ENCODE measurements at regions not wholly inside any gene's neighbourhood (a gene's known extent, or its start where the extent isn't known, plus 50 kb on each side); places are given as distances from the start of the nearest gene placed in this dataset.

DNA sequence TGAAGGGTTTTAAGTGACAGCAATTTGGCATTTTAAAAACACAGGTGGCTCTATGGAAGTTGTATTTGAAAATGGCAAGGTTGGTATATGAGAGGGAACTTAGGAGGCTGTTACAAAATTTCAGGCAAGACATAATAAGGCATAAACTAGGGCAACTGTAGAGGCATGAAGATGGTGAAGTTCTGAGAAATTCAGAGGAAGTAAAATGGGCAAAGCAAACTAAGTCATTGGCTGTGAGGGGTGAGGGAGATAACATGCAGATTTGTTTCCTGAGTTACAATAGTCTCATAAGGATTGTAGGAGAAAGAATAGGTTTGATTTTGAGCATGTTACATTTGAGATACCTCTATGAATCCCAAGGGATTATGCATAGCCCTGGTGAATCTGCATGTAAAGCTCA lies 302.9 kb upstream of the ARHGEF26 start:
- TF ChIP-seq, protein P1, sequence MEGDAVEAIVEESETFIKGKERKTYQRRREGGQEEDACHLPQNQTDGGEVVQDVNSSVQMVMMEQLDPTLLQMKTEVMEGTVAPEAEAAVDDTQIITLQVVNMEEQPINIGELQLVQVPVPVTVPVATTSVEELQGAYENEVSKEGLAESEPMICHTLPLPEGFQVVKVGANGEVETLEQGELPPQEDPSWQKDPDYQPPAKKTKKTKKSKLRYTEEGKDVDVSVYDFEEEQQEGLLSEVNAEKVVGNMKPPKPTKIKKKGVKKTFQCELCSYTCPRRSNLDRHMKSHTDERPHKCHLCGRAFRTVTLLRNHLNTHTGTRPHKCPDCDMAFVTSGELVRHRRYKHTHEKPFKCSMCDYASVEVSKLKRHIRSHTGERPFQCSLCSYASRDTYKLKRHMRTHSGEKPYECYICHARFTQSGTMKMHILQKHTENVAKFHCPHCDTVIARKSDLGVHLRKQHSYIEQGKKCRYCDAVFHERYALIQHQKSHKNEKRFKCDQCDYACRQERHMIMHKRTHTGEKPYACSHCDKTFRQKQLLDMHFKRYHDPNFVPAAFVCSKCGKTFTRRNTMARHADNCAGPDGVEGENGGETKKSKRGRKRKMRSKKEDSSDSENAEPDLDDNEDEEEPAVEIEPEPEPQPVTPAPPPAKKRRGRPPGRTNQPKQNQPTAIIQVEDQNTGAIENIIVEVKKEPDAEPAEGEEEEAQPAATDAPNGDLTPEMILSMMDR (IDR thresholded peaks at IDR 0.05): no peak
- TF ChIP-seq POLR2A (IDR thresholded peaks at IDR 0.05): no peak
